Stimulated activated CD8-positive, alpha-beta memory T cell treated with anti-CD3 and anti-CD28 coated beads, Interleukin-4, amount 100 ng/mL, for 4 hours (primary cell): ENCODE measurements at regions not wholly inside any gene's neighbourhood (a gene's known extent, or its start where the extent isn't known, plus 50 kb on each side); places are given as distances from the start of the nearest gene placed in this dataset.
"Not testable (repeated sequence)": the region's sequence is repeated elsewhere in the genome, so short reads cannot be mapped to it uniquely, and the experiment has no call there.

Experiments used
- DNase-seq, 2 donors: peaks; one replicate each; pipeline ENCODE4 v3.0.0-alpha.2; 2020; ENCODE audit warnings: low read depth in 2 of 2, low spot score in 1 of 2

GRCh38 chr10:117492504-117492903 is 50.0 kb upstream of the EMX2 start:
- no peak for DNase-seq

- DNase-seq = no peak
These were observed 54.5 kb upstream of the EMX2 start for GRCh38 chr10:117488004-117488403.

- DNase-seq = no peak
These were observed 55.9 kb upstream of the EMX2 start for GRCh38 chr10:117486606-117487005.

GRCh38 chr10:117483056-117483590 is 59.4 kb upstream of the EMX2 start:
- no peak for DNase-seq

GRCh38 chr10:117481011-117481410 is 61.5 kb upstream of the EMX2 start:
- not testable (repeated sequence) for DNase-seq

DNA sequence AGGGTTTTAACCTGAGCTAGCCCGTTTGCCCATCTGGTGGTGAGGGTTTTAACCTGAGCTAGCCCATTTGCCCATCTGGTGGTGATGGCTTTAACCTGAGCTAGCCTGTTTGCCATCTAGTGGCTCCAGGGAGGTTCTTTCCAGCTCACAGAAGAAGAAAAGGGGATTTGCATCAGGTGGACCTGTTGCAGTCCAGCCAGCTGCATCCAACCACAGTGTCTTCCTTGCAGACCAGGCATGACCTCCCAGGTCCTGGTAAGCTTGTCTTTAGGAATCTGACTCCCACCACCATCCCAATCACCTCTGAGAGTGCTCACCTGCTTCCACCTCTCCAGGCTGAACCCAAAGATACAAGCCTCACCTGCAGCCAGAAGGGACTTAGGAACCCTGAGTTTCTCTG is 62.4 kb upstream of the EMX2 start:
- no peak for DNase-seq

- no peak for DNase-seq
These were observed 64.4 kb upstream of the EMX2 start for GRCh38 chr10:117477961-117478670.

DNA sequence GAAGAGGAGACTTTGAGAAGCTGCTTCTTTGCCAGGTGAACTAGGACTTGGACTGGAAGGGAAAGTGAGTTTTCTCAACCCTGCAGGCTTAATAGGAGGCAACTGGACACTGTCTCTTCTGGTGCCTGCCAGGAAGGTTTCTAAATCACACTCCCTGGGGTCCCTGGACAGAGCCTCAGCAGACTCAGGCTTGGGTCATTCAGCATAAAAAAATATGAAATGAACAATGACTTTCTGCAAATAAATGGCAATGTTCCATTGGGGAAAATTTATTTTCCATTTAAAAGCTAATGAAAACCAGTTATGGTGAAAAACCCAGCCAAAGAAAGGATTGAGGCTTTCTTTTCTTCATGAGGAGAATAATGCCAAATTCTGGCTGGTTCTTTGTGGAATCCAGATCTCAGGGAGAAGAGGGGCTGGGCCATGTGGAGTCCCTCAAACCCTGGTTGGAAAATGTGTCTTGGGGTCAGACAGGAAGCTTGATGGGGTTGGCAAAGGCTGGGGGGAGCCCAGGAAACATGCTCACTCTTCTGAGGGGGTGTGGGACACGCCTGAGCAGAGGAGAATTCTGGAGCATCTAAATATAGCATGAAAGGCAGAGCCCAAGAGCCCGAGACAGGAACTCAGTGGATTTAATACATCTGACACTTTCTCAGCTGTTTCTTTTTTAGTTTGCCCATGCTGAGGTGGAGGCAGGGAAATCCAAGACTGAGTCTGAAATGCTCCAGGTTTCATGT is 65.2 kb upstream of the EMX2 start:
- DNase-seq = no peak

DNA sequence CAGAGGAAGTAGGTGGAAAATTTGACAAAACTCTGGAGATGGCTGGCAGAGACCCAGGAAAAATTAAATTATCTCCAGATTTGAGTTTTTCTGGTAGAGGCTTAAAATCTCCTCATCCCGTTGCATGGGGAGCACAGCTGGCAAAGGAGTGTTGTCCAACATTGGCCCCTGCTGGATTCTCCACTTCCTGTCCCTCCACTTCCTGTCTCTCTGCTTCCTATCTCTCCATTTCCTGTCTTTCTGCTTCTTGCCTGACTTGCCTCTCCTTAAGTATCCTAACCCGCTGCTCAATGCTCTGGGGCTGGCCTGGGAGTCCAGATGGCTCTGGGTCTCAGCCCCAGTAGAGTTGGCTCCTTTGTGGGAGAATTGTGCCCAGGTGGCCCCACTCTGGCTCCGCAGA is 65.8 kb upstream of the EMX2 start:
- DNase-seq = no peak

GRCh38 chr10:117476281-117476680 is 66.3 kb upstream of the EMX2 start:
- no peak for DNase-seq

DNA sequence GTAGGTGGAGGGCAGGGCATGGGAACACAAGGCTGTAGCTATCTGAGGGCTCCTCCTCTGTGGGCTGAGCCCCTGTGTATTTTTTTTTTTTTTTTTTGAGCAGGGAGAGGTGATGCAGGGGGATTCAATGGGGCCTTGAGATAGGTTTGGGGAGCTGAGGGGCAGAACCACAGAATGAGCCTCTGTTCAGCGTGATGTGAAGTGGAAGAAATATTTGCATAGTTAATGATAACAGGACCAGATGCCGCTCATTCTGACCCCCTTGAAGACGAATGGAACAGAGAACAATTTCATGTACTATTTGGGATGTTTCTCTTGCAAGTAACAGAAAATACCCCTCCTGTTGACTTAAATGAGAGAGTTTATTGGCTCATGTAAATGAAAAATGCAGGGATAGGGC is 69.7 kb upstream of the EMX2 start:
- DNase-seq = no peak

- no peak for DNase-seq
These were observed 71.1 kb upstream of the EMX2 start for GRCh38 chr10:117471344-117471874.

- DNase-seq = no peak
These were observed 71.8 kb upstream of the EMX2 start for GRCh38 chr10:117470733-117471132.

GRCh38 chr10:117468665-117469064 is 73.9 kb upstream of the EMX2 start:
- no peak for DNase-seq

DNA sequence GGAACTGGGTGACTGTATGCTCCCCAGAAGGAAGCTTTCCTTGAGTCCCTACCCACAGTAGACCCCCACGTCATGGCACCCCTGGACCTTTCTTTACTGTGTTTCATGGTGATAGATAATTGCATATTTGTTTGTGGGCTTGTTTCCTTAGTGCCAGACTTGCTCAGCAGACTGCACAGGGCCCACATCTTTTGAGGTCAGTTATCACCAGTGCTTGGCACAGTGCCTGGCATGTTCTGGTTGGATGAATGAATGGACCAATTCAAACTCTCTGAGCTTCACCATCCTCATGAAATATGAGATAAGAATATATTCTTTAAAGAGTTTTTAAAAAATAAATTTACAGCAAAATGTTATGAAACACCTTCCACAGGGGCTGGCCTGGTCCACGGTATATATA is 78.4 kb upstream of the EMX2 start:
- DNase-seq = no peak

DNA sequence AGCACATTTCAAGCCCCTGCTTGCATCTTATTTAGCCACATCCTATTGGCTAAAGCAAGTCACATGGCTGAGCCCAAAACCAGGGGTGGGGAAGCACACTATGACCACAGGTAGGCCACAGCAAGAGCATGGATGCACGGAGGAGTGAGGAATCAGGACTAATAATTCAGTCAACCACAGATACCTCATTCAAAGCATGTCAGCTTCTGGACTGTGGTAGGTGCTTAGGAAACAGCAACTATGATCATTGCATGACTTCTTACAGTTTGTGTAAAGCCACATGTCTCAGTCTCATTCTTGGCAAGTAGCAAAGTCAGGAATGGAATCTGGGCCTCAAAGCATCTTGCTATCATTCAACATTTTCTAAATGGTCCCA is 79.0 kb upstream of the EMX2 start:
- no peak for DNase-seq

DNA sequence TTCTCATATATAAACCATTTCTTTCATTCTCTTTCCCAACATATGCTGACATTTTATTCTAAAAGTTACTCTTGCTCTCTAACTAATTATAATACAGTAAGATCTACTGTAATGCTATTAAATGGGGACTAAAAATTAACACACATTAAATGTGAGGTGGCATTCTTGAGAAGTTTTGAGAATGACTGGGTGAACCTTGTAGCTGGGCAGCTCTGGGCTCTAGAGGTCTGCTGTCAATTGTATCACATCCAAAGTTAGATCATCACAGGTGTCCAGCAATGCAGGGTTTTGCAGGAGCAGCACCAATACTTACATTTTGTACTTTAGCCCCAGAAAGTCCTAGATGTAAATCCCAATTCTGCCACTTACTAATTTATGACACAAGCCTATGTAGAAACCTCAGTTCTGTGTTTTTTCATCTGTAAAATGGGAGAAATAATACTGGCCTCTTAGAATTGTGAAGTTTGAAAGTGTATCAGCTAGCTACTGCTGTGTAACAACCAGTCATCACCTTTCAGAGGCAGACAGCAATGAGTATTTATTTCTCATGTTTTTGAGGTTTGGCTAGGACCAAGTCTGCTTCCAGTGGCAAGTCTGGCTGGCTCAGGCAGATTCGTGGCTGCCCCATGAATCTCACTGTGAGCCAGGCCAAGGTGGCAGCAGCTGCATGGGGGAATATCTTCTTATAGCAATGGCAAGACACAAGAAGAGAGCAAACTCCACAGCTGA is 79.6 kb upstream of the EMX2 start:
- no peak for DNase-seq

GRCh38 chr10:117462424-117462792 is 80.1 kb upstream of the EMX2 start:
- no peak for DNase-seq

DNA sequence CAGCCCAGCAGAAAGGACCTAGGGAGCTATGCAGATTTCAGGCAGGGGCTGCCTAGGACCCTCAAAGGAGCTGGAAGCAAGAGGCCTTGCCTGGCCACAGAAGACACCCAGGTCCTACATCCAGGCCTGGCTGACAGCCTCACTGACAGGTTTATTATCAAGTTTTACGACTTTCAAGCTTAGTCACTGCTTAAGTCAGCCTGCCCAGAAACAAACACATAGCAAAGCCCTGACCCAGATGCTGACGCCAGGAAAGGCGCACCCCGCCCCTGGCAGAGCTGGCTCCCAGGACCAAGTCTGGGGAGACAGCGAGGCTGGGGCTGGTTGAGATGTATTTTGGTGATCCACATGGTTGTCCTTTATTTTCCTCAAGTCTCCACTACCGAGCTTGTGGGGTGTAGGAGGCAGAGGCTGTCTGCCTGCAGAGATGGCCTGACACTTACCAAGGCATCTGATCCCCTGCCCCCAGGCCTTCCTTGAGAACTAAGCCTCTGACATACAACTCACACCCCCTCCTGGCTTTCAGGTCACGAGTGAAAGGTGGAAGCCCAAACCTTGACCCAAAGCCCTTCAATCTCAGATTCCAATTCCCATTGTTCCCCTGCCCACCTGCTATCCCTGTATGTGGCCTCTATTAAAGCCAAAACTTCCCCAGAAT is 80.7 kb upstream of the EMX2 start:
- DNase-seq = no peak

DNA sequence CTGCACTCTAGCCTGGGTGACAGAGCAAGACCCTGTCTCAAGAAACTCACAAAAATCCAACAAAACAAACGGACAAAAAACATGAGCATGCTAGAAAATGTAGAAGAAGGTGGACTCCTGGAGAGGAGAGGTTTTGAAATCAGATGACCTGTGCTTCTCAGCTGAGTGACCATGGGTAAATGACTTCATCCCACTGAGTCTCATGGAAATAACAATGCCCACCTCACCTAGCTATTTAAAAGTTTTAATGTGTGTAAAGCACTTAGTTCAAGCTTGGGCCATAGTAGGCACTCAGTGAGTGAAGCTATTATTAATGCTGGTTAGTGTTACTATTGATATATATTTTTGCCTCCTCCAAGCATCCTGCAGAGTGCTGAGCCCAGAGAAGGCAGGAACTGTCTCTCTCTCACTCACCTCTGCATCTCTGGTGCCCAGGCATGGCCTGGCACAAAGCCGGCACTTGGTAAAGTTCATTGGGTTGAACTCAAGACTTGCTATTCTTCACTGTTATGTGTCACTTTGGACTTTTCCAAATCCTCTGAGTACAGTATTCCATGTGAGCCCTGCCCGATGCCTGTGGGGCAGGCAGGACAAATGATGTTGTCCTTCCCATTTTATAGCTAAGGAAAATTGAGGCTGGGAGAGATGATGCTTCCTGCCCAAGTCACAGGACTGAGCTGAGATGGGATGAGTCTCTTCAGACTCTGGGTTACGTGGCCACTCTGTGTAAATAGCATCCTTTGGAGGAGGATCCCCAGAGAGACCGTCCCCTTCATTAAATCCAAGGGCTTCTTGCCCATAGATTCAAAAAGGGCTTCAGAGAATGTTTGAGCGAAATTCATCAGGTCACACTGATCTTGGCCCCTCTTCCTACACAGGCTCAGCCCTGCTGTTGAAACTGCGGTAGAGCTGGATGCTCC is 81.4 kb upstream of the EMX2 start:
- no peak for DNase-seq
